HepG2 (cell line): ENCODE measurements at regions not wholly inside any gene's neighbourhood (a gene's known extent, or its start where the extent isn't known, plus 50 kb on each side); places are given as distances from the start of the nearest gene placed in this dataset.
A peak's percentile ranks its signal among the peaks of the same experiment; 100 is the strongest.

ENCODE experiments used
- ARHGAP35 ChIP-seq: sonication (generic); formaldehyde crosslinking; IDR thresholded peaks from 2 replicates; pipeline ENCODE4 v1.9.0; 2022; ENCODE audit warnings: mild to moderate bottlenecking, inconsistent platforms, moderate library complexity, missing genetic modification reagents, borderline replicate concordance
- ATF4 ChIP-seq, 2 experiments: fragments of 450-650 bp in 1 of 2; sonication (generic) in 1 of 2; formaldehyde crosslinking; IDR thresholded peaks; 2 replicates each; pipeline versions ENCODE4 v1.5.0 to v1.8.0; 2020 to 2022; ENCODE audit warnings: mild to moderate bottlenecking in 1 of 2, missing genetic modification reagents in 1 of 2
- CBFB ChIP-seq: sonication (generic); formaldehyde crosslinking; IDR thresholded peaks from 2 replicates; pipeline ENCODE4 v1.4.0; 2020; ENCODE audit warnings: missing genetic modification reagents
- CBX5 ChIP-seq: sonication (generic); formaldehyde crosslinking; IDR thresholded peaks from 2 replicates; pipeline ENCODE4 v1.4.0; 2020; ENCODE audit warnings: missing genetic modification reagents, borderline replicate concordance
- FOSL2 ChIP-seq: sonication (generic); formaldehyde crosslinking; IDR thresholded peaks from 2 replicates; pipeline ENCODE4 v1.4.0; 2020; ENCODE audit warnings: missing genetic modification reagents
- FOXA1 ChIP-seq, 2 experiments: fragments of 450-650 bp in 1 of 2; sonication (generic) in 1 of 2; formaldehyde crosslinking in 1 of 2; IDR thresholded peaks; 2 replicates each; pipeline versions ENCODE4 v1.4.0 to v1.6.1; 2016 to 2020; ENCODE audit warnings: missing genetic modification reagents in 1 of 2
- IRF1 ChIP-seq: sonication (generic); formaldehyde crosslinking; IDR thresholded peaks from 2 replicates; pipeline ENCODE4 v1.4.0; 2020; ENCODE audit warnings: low read depth, mild to moderate bottlenecking, missing genetic modification reagents
- IRX3 ChIP-seq: sonication (generic); formaldehyde crosslinking; IDR thresholded peaks from 2 replicates; pipeline ENCODE4 v1.8.1; 2023; ENCODE audit warnings: mild to moderate bottlenecking, low read depth, missing genetic modification reagents, borderline replicate concordance
- KLF16 ChIP-seq, 2 experiments: sonication (generic) in 1 of 2; formaldehyde crosslinking in 1 of 2; IDR thresholded peaks; 2 replicates each; pipeline versions ENCODE4 v1.6.1 to v1.8.0; 2016 to 2023; ENCODE audit warnings: missing genetic modification reagents in 2 of 2, missing compliant biosample characterization in 1 of 2
- MTERF4 ChIP-seq: sonication (generic); formaldehyde crosslinking; IDR thresholded peaks from 2 replicates; pipeline ENCODE4 v1.8.0; 2023; ENCODE audit warnings: mild to moderate bottlenecking, missing genetic modification reagents
- NFE2L1 ChIP-seq: sonication (generic); formaldehyde crosslinking; IDR thresholded peaks from 2 replicates; pipeline ENCODE4 v1.4.0; 2020; ENCODE audit warnings: missing genetic modification reagents, mild to moderate bottlenecking, borderline replicate concordance
- NFYC ChIP-seq: IDR thresholded peaks from 2 replicates; pipeline ENCODE4 v1.6.1; 2016; ENCODE audit warnings: missing genetic modification reagents, missing compliant biosample characterization
- NR2C2 ChIP-seq: sonication (generic); formaldehyde crosslinking; IDR thresholded peaks from 2 replicates; pipeline ENCODE4 v1.4.0; 2020; ENCODE audit warnings: missing genetic modification reagents, mild to moderate bottlenecking, moderate library complexity, borderline replicate concordance
- NRL ChIP-seq: sonication (generic); formaldehyde crosslinking; IDR thresholded peaks from 2 replicates; pipeline ENCODE4 v1.5.0; 2020; ENCODE audit warnings: missing genetic modification reagents, mild to moderate bottlenecking, moderate library complexity, borderline replicate concordance
- RARG ChIP-seq: sonication (generic); formaldehyde crosslinking; IDR thresholded peaks from 2 replicates; pipeline ENCODE4 v1.4.0; 2020; ENCODE audit warnings: low read depth, mild to moderate bottlenecking, missing genetic modification reagents
- RORA ChIP-seq: sonication (generic); formaldehyde crosslinking; IDR thresholded peaks from 2 replicates; pipeline ENCODE4 v1.5.0; 2020; ENCODE audit warnings: mild to moderate bottlenecking, missing genetic modification reagents, moderate library complexity
- SKI ChIP-seq: fragments of 450-650 bp; IDR thresholded peaks from one replicate; pipeline ENCODE4 v1.6.1; 2018; ENCODE audit warnings: mild to moderate bottlenecking; ENCODE audit not compliant: partially characterized antibody
- WIZ ChIP-seq: sonication (generic); formaldehyde crosslinking; IDR thresholded peaks from 2 replicates; pipeline ENCODE4 v1.5.1; 2020; ENCODE audit warnings: mild to moderate bottlenecking, missing genetic modification reagents
- ZNF143 ChIP-seq: sonication (generic); formaldehyde crosslinking; IDR thresholded peaks from 2 replicates; pipeline ENCODE4 v1.4.0; 2020; ENCODE audit warnings: missing genetic modification reagents
- ZNF577 ChIP-seq: sonication (generic); formaldehyde crosslinking; IDR thresholded peaks from 2 replicates; pipeline ENCODE4 v1.4.0; 2020; ENCODE audit warnings: mild to moderate bottlenecking, low read depth, missing genetic modification reagents, borderline replicate concordance
- ZNF614 ChIP-seq: IDR thresholded peaks from 2 replicates; pipeline ENCODE4 v1.6.1; 2018; ENCODE audit warnings: missing biosample characterization, missing genetic modification reagents, inconsistent platforms, borderline replicate concordance
- ZNF660 ChIP-seq: sonication (generic); formaldehyde crosslinking; IDR thresholded peaks from 2 replicates; pipeline ENCODE4 v1.5.1; 2020; ENCODE audit warnings: mild to moderate bottlenecking, low read depth, missing genetic modification reagents, borderline replicate concordance
- ZNF792 ChIP-seq: IDR thresholded peaks from 2 replicates; pipeline ENCODE4 v1.6.1; 2016
- ZNF83 ChIP-seq: sonication (generic); formaldehyde crosslinking; IDR thresholded peaks from 2 replicates; pipeline ENCODE4 v1.4.0; 2020; ENCODE audit warnings: missing genetic modification reagents, mild to moderate bottlenecking, borderline replicate concordance
- ZNF878 ChIP-seq: sonication (generic); formaldehyde crosslinking; IDR thresholded peaks from 2 replicates; pipeline ENCODE4 v1.8.1; 2023; ENCODE audit warnings: mild to moderate bottlenecking, missing genetic modification reagents, moderate library complexity
- ZNF891 ChIP-seq: sonication (generic); formaldehyde crosslinking; IDR thresholded peaks from 2 replicates; pipeline ENCODE4 v1.5.0; 2020; ENCODE audit warnings: mild to moderate bottlenecking, missing genetic modification reagents

- TF ChIP-seq ATF4 (CRISPR knock-in tag; IDR thresholded peaks at IDR 0.05) = no peak
- no peak for TF ChIP-seq ZNF577 (CRISPR knock-in tag)
- peak in 1 of 2 experiments; percentile 44; a peak in 1 of 4 replicates for TF ChIP-seq KLF16 (CRISPR knock-in tag; IDR thresholded peaks at IDR 0.05)
- no peak for TF ChIP-seq IRX3 (CRISPR knock-in tag)
- peak; percentile 28; the same call in 1 of the 2 replicates for TF ChIP-seq WIZ (CRISPR knock-in tag)
- TF ChIP-seq NRL (CRISPR knock-in tag) = no peak
- TF ChIP-seq IRF1 (CRISPR knock-in tag) = no peak
- no peak for TF ChIP-seq ZNF83 (CRISPR knock-in tag)
- TF ChIP-seq FOSL2 (CRISPR knock-in tag) = peak; percentile 39; the same call in 1 of the 2 replicates
- no peak for TF ChIP-seq RORA (CRISPR knock-in tag)
- no peak for TF ChIP-seq NFE2L1 (CRISPR knock-in tag)
- peak; percentile 99 for TF ChIP-seq CBFB (CRISPR knock-in tag)
- TF ChIP-seq NFYC (CRISPR knock-in tag) = no peak
- no peak for TF ChIP-seq FOXA1 (IDR thresholded peaks at IDR 0.05)
- peak; percentile 86 for TF ChIP-seq FOXA1 (CRISPR knock-in tag; IDR thresholded peaks at IDR 0.05)
- no peak for TF ChIP-seq ZNF660 (CRISPR knock-in tag)
- no peak for TF ChIP-seq ZNF792 (CRISPR knock-in tag)
- no peak for TF ChIP-seq ZNF891 (CRISPR knock-in tag)
- TF ChIP-seq NR2C2 (CRISPR knock-in tag) = peak; percentile 51; the same call in 1 of the 2 replicates
- TF ChIP-seq ARHGAP35 = no peak
- TF ChIP-seq MTERF4 (CRISPR knock-in tag) = no peak
- no peak for TF ChIP-seq RARG (CRISPR knock-in tag)
- peak; percentile 70; the same call in 1 of the 2 replicates for TF ChIP-seq CBX5
- peak; percentile 83; the same call in 1 of the 2 replicates for TF ChIP-seq ZNF614
- 0 out of 2 replicates have a peak, but pooled peaks have one; percentile 49 for TF ChIP-seq ZNF878 (CRISPR knock-in tag)
- 0 out of 2 replicates have a peak, but pooled peaks have one; percentile 37 for TF ChIP-seq ZNF143 (CRISPR knock-in tag)
- TF ChIP-seq SKI = no peak
Measured at GRCh38 chr1:213492161-213493041, 441.4 kb downstream of the RPS6KC1 start (continued).
